ENCODE measurements at regions not wholly inside any gene's neighbourhood (a gene's known extent, or its start where the extent isn't known, plus 50 kb on each side); places are given as distances from the start of the nearest gene placed in this dataset.

DNA sequence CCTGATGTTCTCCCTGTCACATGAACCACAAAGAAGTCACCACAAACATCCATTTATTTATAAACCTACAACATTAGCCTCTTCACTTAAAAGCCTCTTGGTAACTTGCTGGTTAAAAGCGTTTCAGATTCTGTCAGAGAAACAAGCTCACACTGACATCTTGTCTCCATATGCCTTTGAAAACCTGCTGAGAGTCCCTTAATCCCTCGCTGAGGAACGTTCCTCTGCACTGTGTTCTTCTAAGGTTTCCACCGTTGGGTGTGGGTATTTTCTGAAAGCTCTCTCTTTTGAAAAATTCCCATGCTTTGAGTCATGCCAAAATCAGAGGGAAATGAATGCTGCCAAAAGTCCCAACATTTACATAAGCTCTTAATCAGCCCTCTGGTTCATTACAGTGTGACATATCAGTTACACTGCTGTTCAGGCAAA is 149.8 kb downstream of the CCDC34 start:
- peak; percentile 37 for DNase-seq

DNA sequence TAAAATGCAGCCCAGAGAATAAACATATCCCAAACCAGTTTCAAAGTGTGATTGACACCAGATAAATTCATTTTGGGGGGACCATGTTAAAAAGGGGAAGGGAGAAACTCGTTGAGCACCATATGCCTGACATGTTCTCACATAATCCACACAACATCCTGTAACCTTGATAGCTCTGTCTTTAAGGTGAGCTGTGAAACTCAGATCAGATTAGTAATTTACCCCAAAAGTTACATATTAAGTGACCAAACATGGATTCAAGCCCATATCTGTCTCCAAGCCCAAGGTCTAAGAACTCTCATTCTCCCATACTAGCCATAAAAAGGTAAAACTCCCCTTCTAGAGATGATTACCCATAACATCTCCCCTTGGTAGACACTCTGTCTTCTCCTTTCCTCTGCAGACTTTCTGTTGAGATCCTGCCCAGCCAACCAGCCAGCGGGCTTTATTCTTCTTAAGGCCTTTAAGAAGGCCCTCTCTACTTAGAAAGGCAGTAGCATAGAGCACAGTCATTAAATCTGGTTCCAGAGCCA is 150.7 kb downstream of the CCDC34 start:
- no peak for DNase-seq

DNA sequence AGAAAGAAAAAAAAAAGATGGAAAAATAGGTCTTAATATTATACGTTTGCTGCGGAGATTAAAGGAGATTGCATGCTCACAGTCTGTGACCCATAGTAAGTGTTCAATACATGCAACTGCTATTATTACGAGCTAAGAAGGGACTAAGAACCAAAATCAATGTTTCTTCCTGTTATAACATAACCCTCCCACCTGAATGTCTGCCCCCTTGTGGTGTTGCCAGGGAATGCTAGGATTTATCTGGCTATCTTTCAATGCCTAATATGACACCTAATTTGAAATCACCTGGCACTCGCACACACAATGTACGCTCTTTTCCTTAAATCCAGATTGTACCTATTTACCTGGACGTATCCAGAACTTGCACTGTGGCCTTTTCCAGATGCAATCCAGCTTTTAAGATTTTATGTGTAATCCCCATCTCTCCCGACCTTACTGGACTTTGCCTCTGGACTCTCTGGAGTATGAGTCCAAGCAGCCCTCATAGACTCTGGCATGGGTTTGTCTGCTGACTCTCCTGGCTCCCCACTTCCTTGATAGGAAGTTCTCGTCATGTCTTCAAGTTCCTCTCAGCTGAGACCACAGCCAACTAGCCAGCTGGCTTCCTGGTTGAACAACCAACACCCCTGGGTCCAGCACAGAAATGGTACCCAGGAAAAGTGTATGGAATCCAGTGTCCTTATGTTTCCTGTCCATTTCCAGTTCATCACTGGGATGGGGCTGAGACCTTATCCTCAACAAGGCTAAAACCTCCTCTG is 151.5 kb downstream of the CCDC34 start:
- DNase-seq, result no peak

DNA sequence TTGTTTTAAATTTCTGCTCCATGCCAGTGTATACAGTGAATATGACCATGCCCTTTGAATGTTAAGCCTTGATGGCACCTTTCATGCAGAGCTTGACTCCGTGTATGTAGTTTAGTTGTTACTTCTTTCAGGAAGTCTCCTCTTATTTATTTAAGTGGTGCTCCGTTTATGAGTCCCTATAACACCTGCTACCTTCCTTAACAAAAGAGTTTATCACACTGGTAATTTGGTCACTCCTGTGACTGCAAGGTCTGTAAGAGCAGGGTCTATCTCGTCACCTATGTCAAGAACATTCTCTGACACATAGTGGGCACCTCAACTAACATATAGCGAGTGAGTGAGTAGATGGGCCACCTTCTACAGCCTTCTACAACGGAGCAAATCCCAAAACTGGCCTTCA is 152.5 kb downstream of the CCDC34 start:
- DNase-seq, result no peak

DNA sequence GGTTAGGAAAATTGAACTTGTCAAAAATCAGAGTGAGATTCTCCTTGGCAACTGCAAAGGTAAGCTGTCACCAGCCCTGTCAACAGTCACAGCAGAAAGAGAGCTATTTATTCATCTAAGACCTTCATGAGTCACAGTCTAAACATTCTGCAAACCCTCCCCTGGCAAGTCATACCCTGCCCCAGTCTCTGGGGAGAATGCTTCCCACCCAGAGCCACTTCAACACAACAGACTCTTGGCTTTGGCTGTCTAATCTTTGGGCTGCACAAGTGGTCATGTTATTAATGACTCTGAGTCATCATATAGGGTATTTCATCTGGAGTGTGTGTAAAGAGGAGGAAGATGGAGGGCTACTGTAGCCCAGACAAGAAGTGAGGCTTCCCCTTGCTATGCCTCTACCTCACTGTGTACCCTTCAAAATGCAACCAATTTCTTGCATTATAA is 153.4 kb downstream of the CCDC34 start:
- DNase-seq, result peak; percentile 16

DNA sequence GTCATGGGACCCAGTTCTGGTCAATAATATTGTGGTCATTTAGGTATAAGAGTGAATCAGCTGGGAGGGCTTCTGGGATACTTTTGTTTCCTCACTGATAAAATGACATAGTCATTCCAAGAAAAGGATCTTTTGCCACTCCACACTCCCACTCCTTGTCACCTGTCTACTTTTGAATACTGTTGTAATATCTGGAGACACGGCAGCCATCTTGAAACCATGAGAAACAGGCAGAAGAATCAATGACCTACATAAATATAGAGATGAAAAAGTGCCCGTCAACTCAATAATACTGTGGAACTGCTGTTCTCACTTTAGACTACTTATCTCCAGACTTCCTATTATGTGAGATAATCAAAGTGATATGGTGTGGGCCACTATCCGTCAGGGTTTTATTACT is 154.2 kb downstream of the CCDC34 start:
- DNase-seq, result no peak

DNA sequence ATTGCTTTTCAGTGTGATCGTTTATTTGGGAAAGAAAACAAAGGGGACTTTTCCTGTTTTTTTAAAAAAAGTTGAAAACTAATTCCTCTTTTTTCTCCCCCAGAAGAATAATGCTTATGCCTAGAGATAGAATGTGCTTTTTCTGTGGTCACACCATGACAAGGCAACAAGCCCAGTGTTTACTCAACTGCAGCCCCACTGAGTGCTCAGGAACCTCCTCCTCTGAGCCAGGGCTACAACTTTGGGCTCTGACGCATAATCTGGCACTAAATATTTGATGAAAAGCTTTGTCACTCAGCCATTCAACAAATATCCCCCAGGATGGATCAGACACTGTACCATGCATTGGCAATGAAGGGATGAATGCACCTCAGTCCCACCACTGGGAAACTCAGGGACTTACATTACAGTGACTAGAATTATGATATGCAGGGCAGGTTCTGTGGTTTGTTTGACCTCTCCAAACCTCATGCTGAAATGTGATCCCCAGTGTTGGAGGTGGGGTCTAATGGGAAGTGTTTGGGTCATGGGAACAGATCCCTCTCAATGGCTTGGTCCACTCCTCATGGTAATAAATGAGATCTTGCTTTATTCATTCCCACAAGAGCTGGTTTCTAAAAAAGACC is 155.9 kb downstream of the CCDC34 start:
- DNase-seq, result no peak

DNA sequence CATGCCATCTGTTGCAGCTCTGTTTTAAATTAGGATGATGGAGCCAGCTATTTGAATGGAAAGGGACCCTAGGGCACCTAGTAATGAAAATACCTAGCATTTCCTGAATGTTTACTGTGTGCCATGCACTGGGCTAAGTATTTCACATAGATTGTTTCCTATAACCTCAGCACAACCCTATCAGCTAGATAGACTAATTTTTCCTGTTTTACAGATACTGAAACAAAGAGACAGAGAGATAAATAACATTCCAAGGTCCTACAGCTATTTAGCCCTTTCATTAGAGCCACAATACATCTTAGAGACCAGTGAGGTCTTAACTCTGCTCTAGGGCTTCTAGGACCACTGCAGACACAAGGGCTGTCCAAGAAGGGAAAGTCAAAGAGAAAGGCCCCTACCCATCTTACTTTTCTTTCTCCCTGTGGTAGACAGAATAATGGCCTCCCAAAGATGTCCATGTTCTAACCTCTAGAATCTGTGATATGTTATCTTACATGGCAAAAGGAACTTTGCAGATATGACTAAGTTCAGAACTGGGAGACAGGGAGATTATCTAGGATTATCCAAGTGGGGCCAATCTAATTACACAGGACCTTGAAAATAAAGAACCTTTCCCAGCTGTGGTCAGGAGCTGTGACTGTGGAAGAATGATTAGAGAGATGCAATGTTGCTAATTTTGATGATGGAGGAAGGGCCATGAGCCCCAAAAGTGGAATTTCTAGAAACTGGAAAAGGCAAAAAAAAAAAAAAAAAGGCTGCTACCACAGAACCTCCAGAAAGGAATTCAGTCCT is 157.0 kb downstream of the CCDC34 start:
- no peak for DNase-seq

DNA sequence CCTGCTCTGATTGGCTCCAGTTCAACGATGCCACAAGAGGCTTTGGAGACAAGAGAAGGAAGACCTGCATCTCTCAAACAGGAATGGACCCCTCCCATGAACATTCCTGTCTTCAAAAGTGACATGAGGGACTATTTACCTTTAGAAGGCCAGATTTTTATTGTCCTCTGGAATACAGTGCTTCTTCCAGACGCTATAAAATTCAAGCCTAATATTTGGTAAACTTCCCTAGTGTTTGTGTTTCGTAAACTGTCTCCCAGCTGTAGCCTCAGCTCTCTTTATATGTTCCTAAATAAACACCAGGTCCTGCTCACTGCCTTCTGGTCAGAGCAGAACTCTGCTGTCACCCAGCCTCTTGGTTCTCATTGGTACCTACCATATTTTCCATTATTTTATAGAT is 157.8 kb downstream of the CCDC34 start:
- DNase-seq, result no peak

DNA sequence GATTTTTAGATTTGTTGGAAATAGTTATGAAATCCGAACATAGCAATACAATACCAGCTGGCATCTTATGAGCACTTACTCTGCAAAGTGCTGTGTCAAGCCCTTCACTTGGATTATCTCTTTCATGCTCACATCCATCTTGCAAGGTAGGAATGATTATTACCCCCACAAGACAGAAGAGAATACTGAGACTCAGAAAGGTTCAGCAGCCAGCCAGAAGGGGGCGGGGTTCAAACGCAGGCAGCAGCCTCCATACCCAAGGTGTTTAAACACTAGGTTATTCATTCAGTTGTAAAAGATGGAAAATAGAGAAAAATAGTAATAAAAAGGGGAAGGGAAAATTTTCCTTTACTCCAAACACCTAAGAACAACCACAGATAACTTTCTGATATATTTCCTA is 158.5 kb downstream of the CCDC34 start:
- no peak for DNase-seq

DNA sequence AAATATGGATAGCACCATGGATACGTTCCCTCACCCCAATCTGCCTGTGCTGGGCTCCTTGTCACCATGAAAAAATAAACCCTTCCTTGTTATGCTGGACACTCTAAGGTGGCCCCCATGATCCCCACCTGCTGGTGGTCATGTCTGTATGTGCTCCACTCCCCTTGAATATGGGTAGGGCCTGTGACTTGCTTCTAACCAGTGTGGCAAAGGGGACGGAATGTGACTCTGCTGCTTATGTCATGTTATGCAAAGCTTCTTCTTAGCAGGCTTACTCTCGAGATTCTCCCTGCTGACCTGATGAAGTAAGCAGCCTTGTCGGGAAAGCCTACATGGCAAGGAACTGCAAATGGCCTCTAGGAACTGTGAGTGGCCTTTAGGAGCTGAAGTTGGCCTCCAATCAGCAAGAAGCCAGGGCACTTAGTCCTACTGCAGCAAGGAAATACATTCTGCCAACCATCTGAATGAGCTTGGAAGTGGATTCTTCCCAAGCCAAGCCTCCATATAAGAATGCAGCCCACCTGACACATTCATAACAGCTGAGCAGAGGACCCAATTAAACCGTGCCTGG is 159.9 kb downstream of the CCDC34 start:
- no peak for DNase-seq

DNA sequence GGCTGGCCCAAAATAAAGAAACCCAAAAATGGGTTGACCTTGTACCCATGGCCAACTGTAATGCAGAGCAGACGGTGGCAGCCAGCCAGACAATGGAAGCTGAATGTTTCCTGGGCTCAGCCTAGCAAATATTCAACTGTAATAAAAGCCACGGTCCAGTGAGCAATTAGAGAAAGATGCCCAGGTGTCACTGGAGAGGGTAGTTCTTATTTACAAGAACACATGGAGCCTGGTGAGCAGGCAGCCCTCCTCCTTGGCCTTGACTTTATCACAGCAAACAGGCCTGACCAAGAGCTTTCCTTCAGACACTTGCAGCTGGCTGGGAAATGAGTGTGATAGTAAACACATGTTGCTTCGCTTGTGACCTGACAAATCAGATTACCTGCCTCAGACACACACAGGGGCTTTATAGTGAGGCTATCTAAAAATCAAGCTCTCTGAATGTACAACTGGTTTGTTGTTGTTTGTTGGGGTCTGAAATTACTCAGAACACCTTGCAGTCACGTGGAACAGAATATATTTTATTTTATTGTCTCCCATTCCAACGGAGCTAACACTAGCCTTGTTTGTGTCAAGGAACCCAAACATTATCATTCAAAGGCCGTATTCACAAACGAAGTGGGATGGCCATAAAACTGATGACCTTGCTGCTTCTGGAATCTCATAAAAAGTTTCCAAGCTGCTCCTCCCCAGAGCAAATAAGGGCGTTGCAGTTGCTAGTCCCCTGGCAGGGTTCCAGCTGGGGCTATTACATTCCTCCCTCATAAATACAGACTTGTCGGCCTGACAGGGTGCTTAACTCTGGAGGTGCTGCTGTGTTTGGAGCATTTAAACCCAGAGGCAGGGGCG is 161.1 kb downstream of the BBOX1 start:
- DNase-seq, result peak; percentile 40

DNA sequence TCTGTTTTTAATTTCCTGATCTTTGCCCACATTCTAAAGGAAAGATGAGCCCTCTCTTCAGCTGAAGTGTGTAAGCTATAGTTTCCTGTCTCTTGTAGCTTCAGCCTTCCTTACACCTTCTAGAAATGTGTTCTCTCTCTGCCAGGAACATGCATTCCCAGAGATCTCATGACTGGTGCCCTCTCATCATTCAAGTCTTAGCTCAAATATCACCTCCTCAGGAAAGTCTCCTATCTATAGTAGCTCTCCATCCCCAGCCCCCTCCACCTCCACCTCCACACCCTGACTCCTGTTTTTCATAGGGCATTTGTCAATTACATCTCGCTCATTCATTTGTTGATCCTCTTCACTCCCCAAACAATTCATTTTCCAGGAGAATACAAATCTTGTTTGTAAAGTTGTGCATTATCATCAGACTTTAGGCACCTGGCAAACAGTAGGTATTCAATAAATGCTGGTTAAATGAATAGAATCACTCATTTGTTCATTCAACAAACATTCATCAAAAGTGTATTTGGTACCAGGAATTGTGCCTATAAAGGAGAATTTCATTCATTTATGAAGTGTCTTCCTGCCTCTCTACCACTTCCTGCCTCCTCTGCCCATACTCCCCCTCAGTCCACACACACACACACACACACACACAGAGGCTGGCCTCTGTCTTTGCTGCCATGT is 160.3 kb downstream of the BBOX1 start:
- no peak for DNase-seq

DNA sequence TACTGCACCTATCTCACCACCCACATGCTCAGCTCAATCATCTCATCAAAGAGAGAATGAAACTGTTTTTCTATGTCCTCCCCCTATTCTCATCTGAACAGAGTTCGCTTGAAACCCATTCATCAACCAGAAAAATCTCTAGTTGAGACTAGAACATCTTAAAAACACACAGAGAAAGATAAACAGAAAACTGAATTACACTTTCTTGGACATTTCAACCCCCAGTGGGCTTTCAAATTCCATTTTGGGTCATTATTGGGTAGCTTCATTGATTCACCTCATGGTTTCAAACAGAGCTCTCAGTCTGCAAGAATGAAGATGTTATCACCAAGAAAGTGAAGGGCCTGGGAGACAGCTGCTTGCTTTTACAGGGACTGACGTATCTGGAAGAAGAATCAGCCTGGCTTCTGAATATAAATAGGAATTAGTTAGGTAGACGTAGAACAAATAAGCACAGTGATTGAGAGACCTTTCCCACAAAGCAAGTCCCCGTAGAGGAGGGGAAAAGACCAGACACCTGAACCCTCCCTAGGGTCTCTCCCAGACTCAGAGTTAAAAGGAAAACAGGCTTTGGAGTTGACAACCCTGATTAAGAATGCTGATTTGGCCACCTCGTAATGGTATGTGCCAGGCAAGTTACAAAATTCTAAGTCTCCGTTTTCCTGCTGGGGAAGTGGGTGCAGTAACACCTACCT is 155.7 kb downstream of the BBOX1 start:
- DNase-seq, result no peak

DNA sequence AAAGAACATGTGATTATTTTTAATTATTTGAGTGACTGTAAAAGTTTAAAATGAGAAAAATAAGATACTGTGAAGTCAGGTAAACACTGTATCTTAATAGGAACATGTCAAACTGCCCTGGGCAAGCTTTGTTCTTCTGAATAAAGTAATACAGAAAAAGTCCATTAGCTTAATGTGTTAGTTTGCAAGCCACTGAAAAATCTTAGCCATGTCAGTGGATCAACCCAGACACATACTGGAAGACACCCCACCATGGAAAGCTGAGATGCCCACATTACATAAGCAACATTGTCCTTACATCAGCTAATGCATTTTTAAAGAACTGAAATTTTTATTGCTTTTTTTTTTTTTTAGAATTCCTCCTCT is 155.2 kb downstream of the BBOX1 start:
- no peak for DNase-seq

DNA sequence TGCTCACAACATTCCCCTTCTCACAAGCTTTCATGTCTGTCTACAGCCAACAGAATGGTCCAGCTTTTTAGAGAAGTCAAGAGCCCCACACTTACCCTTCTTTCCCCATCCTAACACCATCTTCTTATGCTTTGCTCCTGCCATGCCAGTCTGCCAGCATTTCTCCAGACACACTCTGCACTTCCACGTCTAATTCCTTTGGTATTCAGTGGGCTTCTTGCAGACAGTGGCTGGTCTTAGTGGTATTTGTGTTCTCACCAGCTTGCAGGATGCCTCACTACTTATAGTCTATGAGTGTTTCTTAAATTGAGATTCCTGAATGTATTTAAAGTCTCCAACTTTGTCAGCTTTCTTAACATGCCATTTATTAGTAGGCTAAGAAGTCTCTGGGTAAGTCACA is 154.4 kb downstream of the BBOX1 start:
- DNase-seq, result no peak

DNA sequence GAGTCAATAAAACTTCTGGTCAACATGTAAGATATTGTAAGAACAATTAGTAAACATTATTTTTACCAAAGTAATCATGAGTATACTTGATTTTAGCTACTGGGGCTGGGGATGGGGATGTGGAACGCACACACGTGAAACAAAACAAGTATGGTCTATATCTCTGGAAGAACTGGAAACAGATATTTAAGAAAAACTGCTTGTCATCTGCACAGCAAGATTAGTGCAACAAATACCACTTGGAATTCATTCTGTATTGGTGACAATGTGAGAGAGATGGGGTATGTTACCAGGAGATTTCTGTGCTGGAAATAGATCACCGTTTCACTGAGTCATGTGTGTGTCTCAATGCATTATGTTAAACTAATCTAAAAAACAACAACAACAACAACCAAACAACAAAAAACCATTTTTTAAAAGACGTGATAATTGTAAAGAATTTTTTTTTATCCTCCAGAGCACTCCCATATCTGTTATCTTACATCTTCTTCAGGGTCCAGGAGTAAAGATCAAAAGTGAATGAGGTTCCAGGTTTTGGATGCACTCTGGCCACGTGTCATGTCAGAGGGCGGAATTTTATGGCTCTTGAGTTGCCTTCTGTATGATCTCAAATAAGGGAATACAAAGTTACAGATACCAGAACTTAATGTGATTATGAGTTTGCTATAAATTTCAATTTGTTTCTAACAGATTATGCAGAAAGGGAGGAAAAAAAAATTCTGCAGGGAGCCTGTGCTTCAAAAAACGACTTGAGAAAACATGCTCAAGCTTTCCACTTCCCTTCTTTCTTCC is 153.0 kb downstream of the BBOX1 start:
- DNase-seq, result no peak

DNA sequence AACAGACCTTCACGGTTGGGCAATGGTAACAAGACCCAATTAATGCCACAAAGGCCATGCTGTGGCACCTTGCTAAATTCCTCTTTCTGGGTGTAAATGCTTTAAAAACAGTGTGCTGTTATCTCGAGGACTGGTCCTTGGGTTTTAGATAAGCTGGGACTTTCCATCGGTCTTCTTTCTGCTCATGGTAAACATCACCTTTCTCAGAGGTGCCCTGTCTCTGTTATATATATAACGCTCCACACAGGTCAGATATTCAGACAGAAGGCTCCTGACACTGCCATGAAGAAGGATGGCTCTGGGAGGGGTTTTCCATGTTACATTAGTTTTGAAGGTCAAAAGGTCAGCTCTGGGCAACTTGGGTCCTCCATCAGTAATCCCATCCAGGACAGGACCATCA is 151.6 kb downstream of the BBOX1 start:
- DNase-seq, result no peak

DNA sequence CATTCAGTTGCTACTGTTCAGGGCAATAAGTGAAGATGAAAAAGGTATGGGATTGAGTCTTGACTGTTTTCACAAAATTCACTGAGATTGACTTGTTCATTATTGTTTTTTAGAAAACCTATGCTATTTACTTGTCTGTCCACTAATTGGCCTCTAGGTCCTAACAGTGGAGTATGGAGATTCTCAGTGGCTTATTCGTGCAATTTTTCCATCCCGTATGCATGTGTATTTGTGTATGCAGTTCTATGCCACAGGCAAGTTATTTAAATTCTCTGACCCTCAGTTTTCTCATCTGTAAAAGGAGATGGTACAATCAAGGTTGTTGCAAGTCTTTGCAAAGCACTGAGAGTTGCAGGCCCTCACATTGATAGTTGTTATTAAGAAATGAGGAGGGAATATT is 151.0 kb downstream of the BBOX1 start:
- DNase-seq, result no peak

DNA sequence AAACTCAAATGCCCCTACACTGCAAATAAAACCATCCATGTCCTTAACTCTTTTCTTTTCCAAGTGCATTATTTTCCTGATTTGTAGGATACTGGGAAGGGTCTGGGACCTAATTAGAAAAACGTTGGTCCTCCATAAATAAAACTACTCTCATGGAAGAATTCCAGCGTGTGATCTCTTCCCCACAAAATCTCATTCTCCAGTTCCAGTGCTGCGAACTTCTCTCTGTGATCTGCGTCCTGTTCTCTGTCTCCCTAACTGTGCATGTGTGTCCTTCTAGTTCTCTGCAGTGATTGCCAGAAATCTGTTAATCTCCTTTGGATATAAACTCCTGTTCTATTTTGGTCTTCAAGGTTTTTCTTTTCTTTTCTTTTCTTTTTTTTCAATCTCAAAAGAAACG is 148.1 kb downstream of the BBOX1 start:
- DNase-seq, result no peak

All from NCI-H1694 treated with DMSO at 0.1 percent for 48 hours (cell line).